ENCODE measurements at regions not wholly inside any gene's neighbourhood (a gene's known extent, or its start where the extent isn't known, plus 50 kb on each side); places are given as distances from the start of the nearest gene placed in this dataset.
A peak's percentile ranks its signal among the peaks of the same experiment; 100 is the strongest.

GRCh38 chr5:29337030-29337429 is 1856.5 kb upstream of the CDH6 start:
- no peaks in the 10 kb centered on the region for H3K27me3 ChIP-seq (ENCODE audit: low read depth)
- ATAC-seq: no peak
- no peak overlapping the region for H3K4me3 ChIP-seq
- H3K9me3 ChIP-seq: no peaks in the 10 kb centered on the region
- TF ChIP-seq CTCF (IDR thresholded peaks at IDR 0.05): no peak
- DNase-seq: no peak
- H3K27ac ChIP-seq: no peak overlapping the region
- H3K36me3 ChIP-seq: no peaks in the 10 kb centered on the region
- intact Hi-C loops (cut with DNase I): no loop called here
- H3K4me1 ChIP-seq: no peaks in the 10 kb centered on the region

- Histone ChIP-seq H3K9me3 (no peaks in the 10 kb centered on the region), H3K4me1 (no peaks in the 10 kb centered on the region), H3K4me3 (no peak overlapping the region), H3K27ac (no peak overlapping the region), H3K36me3 (no peaks in the 10 kb centered on the region), H3K27me3 (ENCODE audit: low read depth) (no peaks in the 10 kb centered on the region)
- no peak for DNase-seq
- TF ChIP-seq CTCF (IDR thresholded peaks at IDR 0.05): no peak
- intact Hi-C loops (cut with DNase I): no loop called here
- ATAC-seq: no peak
Measured at GRCh38 chr5:29321591-29321990, 1871.9 kb upstream of the CDH6 start.

- no peaks in the 10 kb centered on the region for H3K27me3 ChIP-seq (ENCODE audit: low read depth)
- H3K9me3 ChIP-seq: no peaks in the 10 kb centered on the region
- no peak for DNase-seq
- H3K36me3 ChIP-seq: no peaks in the 10 kb centered on the region
- H3K27ac ChIP-seq: no peak overlapping the region
- no peaks in the 10 kb centered on the region for H3K4me1 ChIP-seq
- no peak overlapping the region for H3K4me3 ChIP-seq
- TF ChIP-seq CTCF (IDR thresholded peaks at IDR 0.05): no peak
- no peak for ATAC-seq
- intact Hi-C loops (cut with DNase I): no loop called here
Measured at GRCh38 chr5:29309359-29309758, 1884.1 kb upstream of the CDH6 start.

GRCh38 chr5:29307478-29307877 is 1886.0 kb upstream of the CDH6 start:
- intact Hi-C loops (cut with DNase I): no loop called here
- TF ChIP-seq CTCF (IDR thresholded peaks at IDR 0.05): no peak
- ATAC-seq: no peak

GRCh38 chr5:29304545-29304944 is 1888.9 kb upstream of the CDH6 start:
- Histone ChIP-seq H3K4me3 (no peak overlapping the region), H3K9me3 (no peaks in the 10 kb centered on the region), H3K27me3 (ENCODE audit: low read depth) (no peaks in the 10 kb centered on the region), H3K36me3 (no peaks in the 10 kb centered on the region), H3K27ac (no peak overlapping the region), H3K4me1 (no peaks in the 10 kb centered on the region)
- intact Hi-C loops (cut with DNase I): no loop called here
- DNase-seq (no peak), ATAC-seq (no peak)
- no peak for TF ChIP-seq CTCF (IDR thresholded peaks at IDR 0.05)

More at GRCh38 chr5:29307478-29307877, 1886.0 kb upstream of the CDH6 start:
- Histone ChIP-seq H3K36me3 (no peaks in the 10 kb centered on the region), H3K27ac (no peak overlapping the region), H3K27me3 (ENCODE audit: low read depth) (no peaks in the 10 kb centered on the region), H3K4me1 (no peaks in the 10 kb centered on the region), H3K4me3 (no peak overlapping the region), H3K9me3 (no peaks in the 10 kb centered on the region)
- DNase-seq: no peak

- TF ChIP-seq CTCF (IDR thresholded peaks at IDR 0.05): no peak
- H3K27me3 ChIP-seq (ENCODE audit: low read depth): no peaks in the 10 kb centered on the region
- DNase-seq: peak; percentile 28
- no peak overlapping the region for H3K27ac ChIP-seq
- H3K9me3 ChIP-seq: no peaks in the 10 kb centered on the region
- H3K4me3 ChIP-seq: no peak overlapping the region
- peak in 1 of 2 donors; percentile 19 for ATAC-seq
- H3K36me3 ChIP-seq: no peaks in the 10 kb centered on the region
- intact Hi-C loops (cut with DNase I): no loop called here
- H3K4me1 ChIP-seq: no peaks in the 10 kb centered on the region
Measured at GRCh38 chr5:29296548-29296947, 1896.9 kb upstream of the CDH6 start.
